B cell (primary cell): ENCODE measurements at regions not wholly inside any gene's neighbourhood (a gene's known extent, or its start where the extent isn't known, plus 50 kb on each side); places are given as distances from the start of the nearest gene placed in this dataset.

Experiments
- ATAC-seq: fragments of 200-7000 bp; cut with Tn5 transposase; one replicate; pipeline ENCODE4 v1.10.0; 2021; ENCODE audit warnings: low read depth, mild to moderate bottlenecking, moderate number of reproducible peaks, moderate library complexity
- CTCF ChIA-PET: fragments of 350-600 bp; sonication (Branson Sonifier 250); formaldehyde crosslinking; loops from one replicate; lab custom pipeline; 2021; ENCODE audit warnings: antibody characterized with exemption, inconsistent platforms; lab: Charles Lee
- POLR2A ChIA-PET: fragments of 350-600 bp; sonication (Branson Sonifier 250); formaldehyde crosslinking; loops from one replicate; lab custom pipeline; 2021; ENCODE audit warnings: antibody characterized with exemption; lab: Charles Lee
- DNase-seq: peaks from one replicate; pipeline ENCODE4 v3.0.0; 2013
- H2AFZ ChIP-seq: 2 replicates; pipeline ENCODE4 v1.6.1; 2012; ENCODE audit warnings: mild to moderate bottlenecking, low read depth, low read length; ENCODE audit not compliant: insufficient read depth, poor library complexity, severe bottlenecking
- H3K27ac ChIP-seq, 2 donors: 1 replicate in 1 of 2; 2 replicates in 1 of 2; pipeline ENCODE4 v1.5.1; 2012 to 2013; ENCODE audit warnings: low read length in 2 of 2, mild to moderate bottlenecking in 2 of 2, moderate library complexity in 1 of 2
- H3K27me3 ChIP-seq, 4 experiments: fragments of 200-600 bp in 1 of 4; sonication (generic) in 1 of 4; replicated peaks in 1 of 4; 1 replicate in 2 of 4; 2 replicates in 2 of 4; pipeline versions ENCODE4 v1.6.1 to v1.7.0; 2013 to 2016; ENCODE audit warnings: low read length in 3 of 4, mild to moderate bottlenecking in 2 of 4, mixed read lengths in 1 of 4, moderate library complexity in 1 of 4; ENCODE audit not compliant: insufficient read depth in 4 of 4, control insufficient read depth in 3 of 4; ENCODE audit errors: control extremely low read depth in 1 of 4
- H3K36me3 ChIP-seq, 2 experiments: replicated peaks in 1 of 2; 1 replicate in 1 of 2; 2 replicates in 1 of 2; pipeline versions ENCODE4 v1.6.1 to v1.7.1; 2013; ENCODE audit warnings: low read length in 1 of 2; ENCODE audit not compliant: insufficient read depth in 2 of 2, control insufficient read depth in 1 of 2; ENCODE audit errors: control extremely low read depth in 1 of 2, extremely low read depth in 1 of 2
- H3K4me1 ChIP-seq, 2 donors: fragments of 200-600 bp in 1 of 2; sonication (generic) in 1 of 2; 1 replicate in 1 of 2; 2 replicates in 1 of 2; pipeline versions ENCODE4 v1.5.1 to v1.6.1; 2013 to 2017; ENCODE audit warnings: low read length in 2 of 2; ENCODE audit not compliant: control insufficient read depth in 2 of 2, insufficient read depth in 2 of 2
- H3K4me2 ChIP-seq: replicated peaks from 2 replicates; pipeline ENCODE3; 2012; ENCODE audit warnings: mild to moderate bottlenecking, low read depth, low read length; ENCODE audit not compliant: poor library complexity, severe bottlenecking
- H3K4me3 ChIP-seq, 5 experiments: fragments of 200-600 bp in 1 of 5; sonication (generic) in 1 of 5; 1 replicate in 3 of 5; 2 replicates in 2 of 5; pipeline versions ENCODE4 v1.5.1 to v1.7.0; 2011 to 2016; ENCODE audit warnings: low read length in 4 of 5, mild to moderate bottlenecking in 4 of 5, low read depth in 2 of 5, control low read depth in 1 of 5, moderate library complexity in 1 of 5; ENCODE audit not compliant: insufficient read depth in 1 of 5; ENCODE audit errors: control extremely low read depth in 1 of 5, extremely low read depth in 1 of 5
- H3K79me2 ChIP-seq: fragments of 200-600 bp; sonication (generic); one replicate; pipeline ENCODE4 v1.6.0; 2016; ENCODE audit warnings: low read length; ENCODE audit not compliant: control insufficient read depth, insufficient read depth
- H3K9ac ChIP-seq: fragments of 200-600 bp; sonication (generic); 2 replicates; pipeline ENCODE4 v1.6.1; 2017; ENCODE audit warnings: mild to moderate bottlenecking, low read length, moderate library complexity
- H3K9me3 ChIP-seq, 3 donors: one replicate each; pipeline versions ENCODE4 v1.6.1 to v1.7.1; 2013; ENCODE audit warnings: low read length in 2 of 3; ENCODE audit not compliant: control insufficient read depth in 2 of 3, insufficient read depth in 1 of 3; ENCODE audit errors: control extremely low read depth in 1 of 3
- H4K20me1 ChIP-seq: 2 replicates; pipeline ENCODE4 v1.6.0; 2012; ENCODE audit warnings: mild to moderate bottlenecking, low read length; ENCODE audit not compliant: insufficient read depth, control insufficient read depth, poor library complexity, severe bottlenecking
- H3K27ac Mint-ChIP-seq: one replicate; pipeline ENCODE4 v1.8.0; 2021; ENCODE audit warnings: mixed read lengths
- H3K27me3 Mint-ChIP-seq: one replicate; pipeline ENCODE4 v1.8.0; 2021; ENCODE audit warnings: mixed read lengths
- H3K4me1 Mint-ChIP-seq: one replicate; pipeline ENCODE4 v1.8.0; 2021; ENCODE audit warnings: mixed read lengths
- H3K4me3 Mint-ChIP-seq: one replicate; pipeline ENCODE4 v1.8.0; 2021; ENCODE audit warnings: mixed read lengths
- H3K9me3 Mint-ChIP-seq: one replicate; pipeline ENCODE4 v1.8.0; 2022; ENCODE audit warnings: mixed read lengths; ENCODE audit not compliant: insufficient read depth
- EZH2 ChIP-seq: IDR thresholded peaks from 2 replicates; pipeline ENCODE4 v1.6.1; 2012; ENCODE audit warnings: borderline replicate concordance, low read depth, mild to moderate bottlenecking, moderate library complexity, low read length; ENCODE audit not compliant: insufficient read depth, poor library complexity, severe bottlenecking
- WGBS: methylation state at CpG from one replicate; pipeline ENCODE4 v1.1.5; 2013; ENCODE audit warnings: missing lambda C conversion rate; ENCODE audit not compliant: insufficient coverage; 5-methylcytosine and 5-hydroxymethylcytosine counted together
- intact Hi-C: fragments of 100-400 bp; cut with micrococcal nuclease; formaldehyde crosslinking; loops from one replicate; pipeline ENCODE4 v1.10.0; 2022
- TF ChIP-seq, protein P1 (sequence below): fragments of 200-600 bp; IDR thresholded peaks from one replicate; pipeline ENCODE4 v1.8.0; 2022; ENCODE audit warnings: antibody characterized with exemption, mild to moderate bottlenecking

DNA sequence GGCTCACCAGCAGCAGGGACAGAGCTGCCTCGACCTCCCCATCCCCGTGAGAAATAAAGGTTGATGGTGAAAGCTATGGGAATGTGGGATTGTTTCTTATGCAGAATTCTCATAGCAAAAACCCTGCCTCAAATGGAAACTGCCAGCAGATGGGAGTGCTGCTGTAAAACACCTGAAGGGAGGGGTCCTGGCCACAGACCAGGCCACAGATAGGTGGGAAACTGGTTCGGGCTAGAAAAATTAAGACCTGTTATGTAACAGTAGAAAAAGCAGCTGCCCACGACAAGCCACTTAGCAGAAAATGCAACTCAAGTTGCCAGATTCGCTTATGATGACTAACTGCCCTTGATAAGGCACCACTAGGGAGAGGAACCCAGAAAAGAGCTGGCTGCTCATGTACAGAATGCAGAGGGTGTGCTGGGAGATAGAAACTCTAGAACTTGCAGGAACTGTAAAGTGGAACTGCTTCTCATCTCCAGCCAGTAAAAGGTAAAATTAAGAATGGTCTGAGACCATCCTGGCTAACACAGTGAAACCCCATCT, 114.5 kb upstream of the SALL3 start:
- Histone ChIP-seq H3K36me3 (no peaks in the 10 kb centered on the region), H3K27me3 (no peaks in the 10 kb centered on the region), H3K9ac (no peak overlapping the region), H2AFZ (no peak overlapping the region), H3K4me2 (no peak overlapping the region), H3K27ac (no peak overlapping the region), H3K9me3 (peaks cover 0 to 19% (median 0%) of the 10 kb centered on the region in 3 donors), H3K4me1 (no peaks in the 10 kb centered on the region), H4K20me1 (no peaks in the 10 kb centered on the region), H3K79me2 (no peaks in the 10 kb centered on the region), H3K4me3 (no peak overlapping the region)
- ATAC-seq (no peak), DNase-seq (no peak)
- POLR2A ChIA-PET: no interaction called here
- H3K4me1 Mint-ChIP-seq: no peaks in the 10 kb centered on the region
- H3K27ac Mint-ChIP-seq: no peak overlapping the region
- no peak overlapping the region for H3K4me3 Mint-ChIP-seq
- WGBS: 84% methylated on average over 5 of the region's 5 CpGs
- intact Hi-C loops: no loop called here
- H3K27me3 Mint-ChIP-seq: peaks cover 5% of the 10 kb centered on the region
- no peak for TF ChIP-seq EZH2
- TF ChIP-seq, protein P1, sequence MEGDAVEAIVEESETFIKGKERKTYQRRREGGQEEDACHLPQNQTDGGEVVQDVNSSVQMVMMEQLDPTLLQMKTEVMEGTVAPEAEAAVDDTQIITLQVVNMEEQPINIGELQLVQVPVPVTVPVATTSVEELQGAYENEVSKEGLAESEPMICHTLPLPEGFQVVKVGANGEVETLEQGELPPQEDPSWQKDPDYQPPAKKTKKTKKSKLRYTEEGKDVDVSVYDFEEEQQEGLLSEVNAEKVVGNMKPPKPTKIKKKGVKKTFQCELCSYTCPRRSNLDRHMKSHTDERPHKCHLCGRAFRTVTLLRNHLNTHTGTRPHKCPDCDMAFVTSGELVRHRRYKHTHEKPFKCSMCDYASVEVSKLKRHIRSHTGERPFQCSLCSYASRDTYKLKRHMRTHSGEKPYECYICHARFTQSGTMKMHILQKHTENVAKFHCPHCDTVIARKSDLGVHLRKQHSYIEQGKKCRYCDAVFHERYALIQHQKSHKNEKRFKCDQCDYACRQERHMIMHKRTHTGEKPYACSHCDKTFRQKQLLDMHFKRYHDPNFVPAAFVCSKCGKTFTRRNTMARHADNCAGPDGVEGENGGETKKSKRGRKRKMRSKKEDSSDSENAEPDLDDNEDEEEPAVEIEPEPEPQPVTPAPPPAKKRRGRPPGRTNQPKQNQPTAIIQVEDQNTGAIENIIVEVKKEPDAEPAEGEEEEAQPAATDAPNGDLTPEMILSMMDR: no peak
- H3K9me3 Mint-ChIP-seq: no peaks in the 10 kb centered on the region
- CTCF ChIA-PET: no interaction called here

DNA sequence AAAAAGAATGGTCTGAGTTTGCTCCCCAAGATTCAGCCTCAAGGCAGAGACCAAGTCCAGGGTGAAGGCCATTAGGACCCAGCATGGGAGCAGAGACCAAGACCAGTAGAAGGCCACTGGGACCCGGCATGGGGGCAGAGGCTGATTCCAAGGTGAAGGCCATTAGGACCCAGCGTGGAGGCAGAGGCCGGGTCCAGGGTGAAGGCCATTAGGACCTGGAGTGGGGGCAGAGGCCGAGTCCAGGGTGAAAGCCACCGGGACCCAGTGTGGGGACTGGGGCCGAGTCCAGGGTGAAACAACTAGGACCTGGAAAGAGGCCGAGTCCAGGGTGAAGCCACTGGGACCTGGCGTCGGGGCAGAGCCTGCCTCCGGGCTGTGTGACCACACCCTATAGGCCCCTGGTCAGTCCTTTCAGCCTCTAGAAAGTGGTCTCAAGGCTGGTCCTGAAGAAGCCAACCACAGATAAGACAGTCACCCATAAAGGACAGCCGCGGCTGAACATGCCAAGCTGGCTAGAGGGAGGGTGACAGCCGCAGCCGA, 113.8 kb upstream of the SALL3 start:
- Mint-ChIP-seq H3K27me3 (peaks cover 5% of the 10 kb centered on the region), H3K9me3 (no peaks in the 10 kb centered on the region), H3K4me1 (no peaks in the 10 kb centered on the region), H3K27ac (no peak overlapping the region), H3K4me3 (no peak overlapping the region)
- TF ChIP-seq, protein P1: no peak
- no peak for TF ChIP-seq EZH2
- Histone ChIP-seq H3K9ac (no peak overlapping the region), H3K4me1 (no peaks in the 10 kb centered on the region), H3K79me2 (no peaks in the 10 kb centered on the region), H3K27me3 (no peaks in the 10 kb centered on the region), H3K27ac (no peak overlapping the region), H4K20me1 (no peaks in the 10 kb centered on the region), H3K4me2 (no peak overlapping the region), H2AFZ (no peak overlapping the region), H3K36me3 (no peaks in the 10 kb centered on the region), H3K9me3 (peaks cover 0 to 16% (median 0%) of the 10 kb centered on the region in 3 donors), H3K4me3 (no peak overlapping the region)
- WGBS: 95% methylated on average over 12 of the region's 14 CpGs
- ChIA-PET POLR2A (no interaction called here), CTCF (no interaction called here)
- no peak for DNase-seq
- intact Hi-C loops: no loop called here
- ATAC-seq: no peak
